Mammary epithelial cell (primary cell): ENCODE measurements at regions not wholly inside any gene's neighbourhood (a gene's known extent, or its start where the extent isn't known, plus 50 kb on each side); places are given as distances from the start of the nearest gene placed in this dataset.

Experiments
- CTCF ChIP-seq, 2 donors: IDR thresholded peaks in 1 of 2; conservative IDR thresholded peaks in 1 of 2; 2 replicates each; pipeline ENCODE4 v1.5.1; 2011 to 2012; ENCODE audit warnings: inconsistent platforms in 2 of 2, low read length in 2 of 2, mild to moderate bottlenecking in 2 of 2, control low read depth in 1 of 2, low read depth in 1 of 2; ENCODE audit not compliant: insufficient read depth in 1 of 2; ENCODE audit errors: extremely low read depth in 1 of 2
- EZH2 ChIP-seq: IDR thresholded peaks from 2 replicates; pipeline ENCODE4 v1.6.1; 2012; ENCODE audit warnings: low read length, inconsistent platforms, borderline replicate concordance

GRCh38 chr20:56845546-56846086 lies 216.5 kb downstream of the TFAP2C start:
- TF ChIP-seq CTCF (conservative IDR thresholded peaks at IDR 0.05 in 1 of 2, IDR thresholded peaks at IDR 0.05 in 1 of 2; ENCODE audit: extremely low read depth in 1 of 2, insufficient read depth in 1 of 2, low read depth in 1 of 2, low read length in 2 of 2), result no peak
- no peak for TF ChIP-seq EZH2
